HAP-1 (cell line): ENCODE measurements at regions not wholly inside any gene's neighbourhood (a gene's known extent, or its start where the extent isn't known, plus 50 kb on each side); places are given as distances from the start of the nearest gene placed in this dataset.

Experiments used
- DNase-seq, 2 experiments: peaks; one replicate each; pipeline ENCODE4 v3.0.0-alpha.2; 2016 to 2020; ENCODE audit warnings: low spot score in 2 of 2
- H3K27me3 ChIP-seq: fragments of 250-450 bp; sonication (Bioruptor Pico); 2 replicates; pipeline ENCODE4 v1.5.1; 2020; ENCODE audit warnings: low read depth, mild to moderate bottlenecking, moderate library complexity
- H3K36me3 ChIP-seq: fragments of 250-450 bp; sonication (Bioruptor Pico); replicated peaks from 2 replicates; pipeline ENCODE4 v1.5.1; 2020; ENCODE audit warnings: mild to moderate bottlenecking
- H3K4me1 ChIP-seq: fragments of 250-450 bp; sonication (Bioruptor Pico); 2 replicates; pipeline ENCODE4 v1.5.1; 2020; ENCODE audit warnings: mild to moderate bottlenecking
- H3K4me3 ChIP-seq: fragments of 250-450 bp; sonication (Bioruptor Pico); 2 replicates; pipeline ENCODE4 v1.5.1; 2020; ENCODE audit warnings: mild to moderate bottlenecking, moderate library complexity
- H3K9me3 ChIP-seq: fragments of 250-450 bp; sonication (Bioruptor Pico); 2 replicates; pipeline ENCODE4 v1.5.1; 2020; ENCODE audit warnings: mild to moderate bottlenecking, moderate library complexity
- in situ Hi-C: fragments of 300-500 bp; cut with MboI; formaldehyde crosslinking; loops from 3 replicates; pipeline ENCODE4 v1.14.3; 2020; ENCODE audit warnings: low sequenced_read_pairs, inconsistent platforms, mixed read lengths

- Histone ChIP-seq H3K4me3 (no peak overlapping the region), H3K4me1 (peaks cover 12% of the 10 kb centered on the region), H3K36me3 (no peaks in the 10 kb centered on the region), H3K9me3 (no peaks in the 10 kb centered on the region), H3K27me3 (no peaks in the 10 kb centered on the region)
- DNase-seq, result no peak
- in situ Hi-C loops, result no loop called here
These were observed 477.5 kb downstream of the NUF2 start for GRCh38 chr1:163799190-163799805.

- H3K27me3 ChIP-seq, result no peaks in the 10 kb centered on the region
- DNase-seq, result no peak
- in situ Hi-C loops, result no loop called here
- no peaks in the 10 kb centered on the region for H3K4me1 ChIP-seq
- H3K9me3 ChIP-seq, result no peaks in the 10 kb centered on the region
- no peaks in the 10 kb centered on the region for H3K36me3 ChIP-seq
- H3K4me3 ChIP-seq, result no peak overlapping the region
These were observed 485.7 kb downstream of the NUF2 start for GRCh38 chr1:163807331-163808049.

GRCh38 chr1:163813251-163813650 is 491.5 kb downstream of the NUF2 start:
- no peak for DNase-seq
- H3K4me1 ChIP-seq, result no peaks in the 10 kb centered on the region
- no peaks in the 10 kb centered on the region for H3K9me3 ChIP-seq
- in situ Hi-C loops, result no loop called here
- H3K27me3 ChIP-seq, result no peaks in the 10 kb centered on the region
- H3K4me3 ChIP-seq, result no peak overlapping the region
- no peaks in the 10 kb centered on the region for H3K36me3 ChIP-seq

GRCh38 chr1:163820226-163820625 is 498.5 kb downstream of the NUF2 start:
- Histone ChIP-seq H3K4me3 (no peak overlapping the region), H3K4me1 (no peaks in the 10 kb centered on the region), H3K9me3 (no peaks in the 10 kb centered on the region), H3K36me3 (no peaks in the 10 kb centered on the region), H3K27me3 (no peaks in the 10 kb centered on the region)
- in situ Hi-C loops, result no loop called here
- DNase-seq, result no peak

- Histone ChIP-seq H3K27me3 (no peaks in the 10 kb centered on the region), H3K36me3 (no peaks in the 10 kb centered on the region), H3K9me3 (no peaks in the 10 kb centered on the region), H3K4me1 (no peaks in the 10 kb centered on the region), H3K4me3 (no peak overlapping the region)
- in situ Hi-C loops, result no loop called here
- no peak for DNase-seq
These were observed 499.0 kb downstream of the NUF2 start for GRCh38 chr1:163820766-163821165.

GRCh38 chr1:163821679-163822078 is 499.9 kb downstream of the NUF2 start:
- no peaks in the 10 kb centered on the region for H3K36me3 ChIP-seq

GRCh38 chr1:163823017-163823416 is 501.3 kb downstream of the NUF2 start:
- H3K9me3 ChIP-seq, result no peaks in the 10 kb centered on the region

More at GRCh38 chr1:163821679-163822078, 499.9 kb downstream of the NUF2 start:
- Histone ChIP-seq H3K4me3 (no peak overlapping the region), H3K27me3 (no peaks in the 10 kb centered on the region), H3K9me3 (no peaks in the 10 kb centered on the region), H3K4me1 (no peaks in the 10 kb centered on the region)
- in situ Hi-C loops, result no loop called here
- no peak for DNase-seq

GRCh38 chr1:163824006-163824405 is 502.3 kb downstream of the NUF2 start:
- Histone ChIP-seq H3K9me3 (no peaks in the 10 kb centered on the region), H3K27me3 (no peaks in the 10 kb centered on the region), H3K36me3 (no peaks in the 10 kb centered on the region), H3K4me1 (no peaks in the 10 kb centered on the region), H3K4me3 (no peak overlapping the region)
- no peak for DNase-seq
- in situ Hi-C loops, result no loop called here

More at GRCh38 chr1:163823017-163823416, 501.3 kb downstream of the NUF2 start:
- Histone ChIP-seq H3K4me1 (no peaks in the 10 kb centered on the region), H3K4me3 (no peak overlapping the region), H3K27me3 (no peaks in the 10 kb centered on the region), H3K36me3 (no peaks in the 10 kb centered on the region)
- in situ Hi-C loops, result no loop called here
- DNase-seq, result no peak

GRCh38 chr1:163824490-163824889 is 502.7 kb downstream of the NUF2 start:
- Histone ChIP-seq H3K9me3 (no peaks in the 10 kb centered on the region), H3K4me1 (no peaks in the 10 kb centered on the region), H3K36me3 (no peaks in the 10 kb centered on the region), H3K4me3 (no peak overlapping the region), H3K27me3 (no peaks in the 10 kb centered on the region)
- in situ Hi-C loops, result no loop called here
- DNase-seq, result no peak

- Histone ChIP-seq H3K4me1 (no peaks in the 10 kb centered on the region), H3K9me3 (no peaks in the 10 kb centered on the region), H3K36me3 (no peaks in the 10 kb centered on the region), H3K27me3 (no peaks in the 10 kb centered on the region), H3K4me3 (no peak overlapping the region)
- DNase-seq, result no peak
- in situ Hi-C loops, result no loop called here
These were observed 504.7 kb downstream of the NUF2 start for GRCh38 chr1:163826500-163826899.

- in situ Hi-C loops, result no loop called here
- H3K4me1 ChIP-seq, result peaks cover 14% of the 10 kb centered on the region
- H3K27me3 ChIP-seq, result no peaks in the 10 kb centered on the region
- DNase-seq, result no peak
- no peaks in the 10 kb centered on the region for H3K9me3 ChIP-seq
- no peak overlapping the region for H3K4me3 ChIP-seq
- no peaks in the 10 kb centered on the region for H3K36me3 ChIP-seq
These were observed 513.0 kb downstream of the NUF2 start for GRCh38 chr1:163834778-163835177.

- Histone ChIP-seq H3K36me3 (no peaks in the 10 kb centered on the region), H3K4me1 (peaks cover 14% of the 10 kb centered on the region), H3K27me3 (no peaks in the 10 kb centered on the region), H3K9me3 (no peaks in the 10 kb centered on the region), H3K4me3 (no peak overlapping the region)
- DNase-seq, result peak; percentile 48 to 79
- in situ Hi-C loops, result no loop called here
These were observed 514.7 kb downstream of the NUF2 start for GRCh38 chr1:163836481-163836880.

GRCh38 chr1:163837206-163837605 is 515.5 kb downstream of the NUF2 start:
- no peak overlapping the region for H3K4me3 ChIP-seq
- no peak for DNase-seq
- in situ Hi-C loops, result no loop called here
- no peaks in the 10 kb centered on the region for H3K9me3 ChIP-seq
- peaks cover 14% of the 10 kb centered on the region for H3K4me1 ChIP-seq
- H3K36me3 ChIP-seq, result no peaks in the 10 kb centered on the region
- H3K27me3 ChIP-seq, result no peaks in the 10 kb centered on the region

GRCh38 chr1:163842571-163842970 is 520.8 kb downstream of the NUF2 start:
- no peaks in the 10 kb centered on the region for H3K36me3 ChIP-seq
- in situ Hi-C loops, result no loop called here
- no peaks in the 10 kb centered on the region for H3K9me3 ChIP-seq
- DNase-seq, result no peak
- no peaks in the 10 kb centered on the region for H3K27me3 ChIP-seq
- no peaks in the 10 kb centered on the region; the same call in 1 of the 2 replicates for H3K4me1 ChIP-seq
- H3K4me3 ChIP-seq, result no peak overlapping the region
